Activated CD8-positive, alpha-beta memory T cell treated with anti-CD3 and anti-CD28 coated beads for 48 hours (primary cell): ENCODE measurements at regions not wholly inside any gene's neighbourhood (a gene's known extent, or its start where the extent isn't known, plus 50 kb on each side); places are given as distances from the start of the nearest gene placed in this dataset.
"Not testable (repeated sequence)": the region's sequence is repeated elsewhere in the genome, so short reads cannot be mapped to it uniquely, and the experiment has no call there.

Experiments
- DNase-seq, 3 experiments: peaks; one replicate each; pipeline ENCODE4 v3.0.0-alpha.2; 2020; ENCODE audit warnings: low read depth in 2 of 3, low spot score in 2 of 3

DNA sequence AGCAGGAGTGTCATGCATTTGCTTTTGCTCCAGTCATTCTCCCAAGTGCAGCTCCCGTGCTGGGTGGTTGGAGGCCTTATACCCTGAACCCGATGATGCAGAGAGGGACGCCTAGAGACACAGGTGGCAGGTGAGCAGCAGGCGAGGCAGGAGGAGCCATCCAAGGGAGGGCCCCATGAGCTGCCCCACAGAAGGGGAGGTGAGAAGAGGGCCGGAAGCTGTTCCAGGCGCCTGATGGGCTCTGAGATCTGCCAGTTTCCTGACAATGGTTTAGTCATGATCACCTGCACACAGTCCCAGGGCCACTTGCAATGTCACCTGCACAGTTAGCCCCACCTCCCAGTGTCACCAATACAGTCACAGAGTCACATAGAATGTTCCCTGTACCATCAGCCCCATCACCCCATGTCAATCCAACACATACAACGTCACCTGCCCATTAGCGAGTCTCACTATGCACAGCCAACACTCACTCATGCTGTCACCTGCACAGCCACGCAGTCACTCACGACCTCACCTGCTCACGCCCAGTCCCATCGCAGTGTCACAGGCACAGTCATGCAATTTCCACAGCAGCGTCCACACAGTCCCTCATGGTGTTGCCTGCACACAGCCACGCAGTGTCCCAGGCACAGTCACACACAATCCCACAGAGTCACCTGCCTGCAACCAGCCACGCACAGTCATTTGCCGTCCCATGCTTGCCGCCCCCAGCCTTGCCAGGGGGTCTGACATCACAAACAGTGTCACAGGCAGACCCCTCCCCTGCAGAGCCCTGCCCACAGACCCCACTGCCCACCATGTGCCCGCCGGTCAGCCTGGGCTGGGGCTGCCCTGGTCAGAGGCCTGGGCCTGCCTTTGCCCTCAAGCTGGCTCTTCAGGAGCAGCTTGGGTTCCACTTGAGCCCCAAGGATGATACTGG, 113.4 kb downstream of the LHX2 start:
- no peak for DNase-seq

DNA sequence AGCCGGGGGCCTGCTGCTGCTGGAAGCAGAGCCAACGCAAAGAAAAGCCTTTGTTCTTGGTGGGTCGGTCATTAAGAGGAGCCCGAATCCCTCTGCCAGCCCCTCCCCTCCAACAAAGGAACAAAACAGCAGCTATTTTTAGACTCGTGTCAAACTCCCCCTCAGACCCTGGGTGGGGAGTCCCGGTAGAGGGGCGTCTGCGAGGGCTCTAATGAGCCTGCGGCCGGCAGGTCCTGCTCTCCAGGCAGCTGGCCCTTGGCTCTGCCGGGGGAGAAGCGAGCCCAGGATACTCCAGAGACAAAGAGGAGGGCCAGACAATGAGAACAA, 114.0 kb downstream of the LHX2 start:
- no peak for DNase-seq

DNA sequence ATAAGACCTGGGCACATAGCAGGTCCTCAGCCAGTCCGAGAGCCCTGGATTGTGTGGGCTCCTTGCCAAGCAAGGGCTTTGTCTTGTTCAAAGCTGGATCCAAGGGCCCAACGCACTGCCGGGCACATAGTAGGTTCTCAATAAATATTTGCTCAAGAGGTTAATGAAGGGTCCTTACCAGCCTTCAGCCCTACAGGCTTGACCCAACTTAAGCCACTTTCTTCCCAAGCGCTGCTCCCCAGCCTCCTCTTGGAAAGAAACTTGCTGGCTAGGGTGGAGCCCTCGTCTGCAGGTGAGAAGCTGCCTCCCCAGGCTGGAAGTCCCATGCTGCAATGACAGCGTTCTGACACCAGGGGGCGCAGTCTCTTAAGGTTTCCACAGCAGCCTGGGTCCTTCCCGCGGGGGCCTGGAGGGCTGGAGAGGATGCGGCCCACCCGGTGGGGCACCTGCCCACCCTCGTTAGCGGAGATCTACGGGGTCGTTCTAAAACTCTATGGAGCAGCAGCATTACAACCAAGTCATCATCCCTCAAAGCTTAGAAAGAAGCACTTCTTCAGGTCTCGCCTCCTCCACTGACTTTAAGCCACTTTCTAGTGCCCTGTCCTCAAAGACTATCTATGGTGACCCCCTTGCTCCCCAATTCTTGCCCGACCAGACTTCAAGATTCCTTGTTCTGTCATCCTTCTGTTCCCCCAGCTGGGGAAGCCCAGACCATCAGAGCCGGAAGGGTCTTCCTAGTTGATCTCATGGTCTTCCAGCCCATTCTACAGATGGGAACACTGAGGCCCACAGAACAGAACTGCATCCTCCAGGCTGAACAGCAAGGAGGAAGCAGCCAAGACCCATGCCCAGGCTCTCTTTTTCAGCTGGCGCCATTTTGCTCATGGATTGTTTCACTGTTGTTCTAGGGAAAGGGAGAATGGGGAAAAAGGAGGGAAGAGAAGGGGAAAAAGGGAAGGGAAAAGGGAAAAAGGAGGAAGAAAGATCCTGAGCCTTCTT, 115.4 kb downstream of the LHX2 start:
- peak; percentile 55 to 85 (median 84) for DNase-seq

DNA sequence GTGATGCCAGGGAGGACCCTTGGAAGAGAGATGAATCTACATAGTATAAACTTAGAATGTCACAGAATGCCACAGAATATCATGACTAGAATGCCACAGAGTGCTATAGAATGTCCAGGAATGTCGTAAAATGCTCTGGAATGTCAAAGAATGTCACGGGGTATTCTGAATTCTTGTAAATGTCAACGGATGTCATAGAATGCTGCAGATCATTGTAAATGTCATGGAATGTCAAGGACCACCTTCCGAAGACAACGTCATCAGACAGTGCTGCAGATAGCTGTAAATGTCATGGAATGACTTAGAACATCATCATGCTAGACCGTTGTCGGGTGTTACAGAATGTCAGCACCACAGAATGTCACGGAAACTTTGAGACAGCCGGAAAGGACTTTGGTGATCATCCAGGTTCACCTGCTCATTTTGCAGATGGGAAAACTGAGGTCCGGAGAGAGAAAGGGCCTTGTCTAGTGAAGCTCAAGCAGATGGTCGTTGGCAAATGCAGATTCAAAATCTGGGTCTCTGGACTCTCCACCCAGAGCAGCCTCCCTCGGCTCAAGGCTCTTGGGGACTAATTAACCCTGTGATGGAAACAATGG, 117.1 kb downstream of the LHX2 start:
- DNase-seq: no peak

- DNase-seq: no peak
These were observed 118.9 kb downstream of the LHX2 start for GRCh38 chr9:124130277-124131075.

- DNase-seq: not testable (repeated sequence)
These were observed 120.0 kb downstream of the LHX2 start for GRCh38 chr9:124131518-124131917.

DNA sequence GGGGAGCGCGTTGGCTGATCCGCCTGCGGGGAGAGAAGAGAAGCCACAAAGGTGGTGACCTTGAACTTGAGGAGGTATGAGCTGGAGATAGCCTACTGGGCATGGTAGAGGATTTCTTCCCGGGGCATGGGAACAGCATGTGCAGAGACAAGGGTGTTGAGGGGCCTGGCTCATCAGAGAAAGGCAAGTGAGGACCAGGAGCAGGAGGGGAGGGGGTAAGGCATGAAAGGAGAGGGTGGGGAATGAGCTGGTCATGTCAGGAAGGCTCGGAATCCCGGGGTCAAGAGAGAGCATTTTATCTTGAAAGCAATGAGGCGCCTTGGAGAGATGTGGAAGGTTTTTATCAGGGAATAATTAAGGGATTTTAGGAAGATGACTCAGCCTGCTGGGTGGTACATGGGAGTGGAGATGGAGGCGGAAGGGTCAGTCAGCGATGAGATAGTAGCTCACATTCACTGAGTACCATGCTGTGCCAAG, 121.1 kb downstream of the LHX2 start:
- DNase-seq: no peak

DNA sequence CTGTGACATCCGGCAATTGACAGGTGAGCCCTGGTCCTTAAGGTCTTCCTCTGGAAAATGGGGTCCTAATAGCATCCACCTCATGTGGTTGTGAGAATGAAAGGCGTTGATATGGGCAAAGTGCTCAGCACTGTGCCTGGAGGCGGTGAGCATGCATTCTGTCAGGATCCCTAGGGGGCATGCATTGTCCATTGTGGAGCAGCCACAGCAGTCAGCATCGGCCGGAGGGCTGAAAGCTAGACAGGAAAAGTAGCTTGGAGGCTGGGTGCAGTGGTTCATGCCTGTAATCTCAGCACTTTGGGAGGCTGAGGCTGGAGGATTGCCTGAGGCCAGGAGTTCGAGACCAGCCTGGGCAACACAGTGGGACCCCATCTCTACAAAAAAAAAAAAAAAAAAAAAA, 122.2 kb downstream of the LHX2 start:
- DNase-seq: no peak

GRCh38 chr9:124134526-124134925, 123.0 kb downstream of the LHX2 start:
- no peak for DNase-seq

GRCh38 chr9:124135813-124136365, 121.9 kb upstream of the NEK6 start:
- no peak for DNase-seq

- no peak for DNase-seq
These were observed 120.5 kb upstream of the NEK6 start for GRCh38 chr9:124137009-124137943.

DNA sequence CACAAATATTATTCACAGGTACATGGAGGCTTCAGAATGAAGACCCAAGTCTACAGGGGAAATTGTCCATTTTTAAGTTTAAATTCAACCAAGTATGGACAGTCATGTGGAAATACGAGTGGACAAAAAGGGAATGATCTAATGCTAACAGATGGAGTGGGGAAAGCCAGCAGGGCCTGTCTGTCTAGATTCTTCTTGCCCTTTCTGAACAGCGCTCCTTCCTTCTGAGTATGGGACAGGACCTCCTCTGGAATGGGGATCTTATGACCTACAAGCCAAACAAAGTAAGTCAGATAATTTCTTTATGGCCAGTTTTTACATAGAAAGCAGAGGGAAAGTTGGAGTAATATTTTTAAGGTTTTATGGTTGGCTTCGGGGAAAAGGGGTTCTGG, 119.8 kb upstream of the NEK6 start:
- no peak for DNase-seq

DNA sequence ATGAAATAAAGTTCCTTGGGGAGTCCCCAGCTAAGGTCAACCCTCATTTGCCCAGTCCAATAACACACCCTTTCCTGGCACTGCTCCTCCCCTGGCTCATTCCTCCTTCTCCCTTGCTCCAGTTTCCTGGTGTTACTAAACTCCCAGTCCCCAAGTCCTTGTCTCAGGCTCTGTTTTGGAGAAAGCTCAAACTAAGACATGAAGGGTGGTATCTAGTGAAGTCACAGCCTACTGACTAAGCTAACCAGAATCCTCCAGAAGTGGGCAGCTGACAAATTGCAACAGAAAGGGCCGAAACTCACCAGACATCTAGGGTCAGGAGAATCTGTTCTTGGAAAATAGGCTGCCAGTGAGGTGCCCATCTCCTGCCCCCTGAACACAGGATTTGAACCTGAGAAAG, 118.7 kb upstream of the NEK6 start:
- no peak for DNase-seq

DNA sequence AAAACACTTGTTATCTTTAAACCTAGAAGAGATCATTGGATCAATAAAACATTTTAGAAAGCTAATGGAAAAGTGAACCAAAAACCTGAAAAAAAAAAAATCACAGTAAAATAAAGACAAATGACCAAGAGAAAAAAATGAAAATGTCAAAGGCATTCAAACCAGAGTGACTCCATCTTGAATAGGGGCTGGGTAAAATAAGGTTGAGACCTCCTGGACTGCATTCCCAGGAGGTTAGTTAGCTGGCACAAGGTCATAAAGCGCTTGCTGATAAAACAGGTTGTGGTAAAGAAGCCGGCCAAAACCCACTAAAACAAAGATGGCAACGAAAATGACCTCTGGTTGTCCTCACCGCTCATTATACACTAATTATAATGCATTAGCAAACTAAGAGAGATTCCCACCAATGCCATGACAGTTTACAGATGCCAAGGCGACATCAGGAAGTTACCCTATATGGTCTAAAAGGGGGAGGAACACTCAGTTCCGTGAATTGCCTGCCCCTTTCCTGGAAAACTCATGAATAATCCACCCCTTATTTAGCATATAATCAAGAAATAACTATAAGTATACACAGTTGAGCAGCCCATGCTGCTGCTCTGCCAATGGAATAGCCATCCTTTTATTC, 116.7 kb upstream of the NEK6 start:
- no peak for DNase-seq

DNA sequence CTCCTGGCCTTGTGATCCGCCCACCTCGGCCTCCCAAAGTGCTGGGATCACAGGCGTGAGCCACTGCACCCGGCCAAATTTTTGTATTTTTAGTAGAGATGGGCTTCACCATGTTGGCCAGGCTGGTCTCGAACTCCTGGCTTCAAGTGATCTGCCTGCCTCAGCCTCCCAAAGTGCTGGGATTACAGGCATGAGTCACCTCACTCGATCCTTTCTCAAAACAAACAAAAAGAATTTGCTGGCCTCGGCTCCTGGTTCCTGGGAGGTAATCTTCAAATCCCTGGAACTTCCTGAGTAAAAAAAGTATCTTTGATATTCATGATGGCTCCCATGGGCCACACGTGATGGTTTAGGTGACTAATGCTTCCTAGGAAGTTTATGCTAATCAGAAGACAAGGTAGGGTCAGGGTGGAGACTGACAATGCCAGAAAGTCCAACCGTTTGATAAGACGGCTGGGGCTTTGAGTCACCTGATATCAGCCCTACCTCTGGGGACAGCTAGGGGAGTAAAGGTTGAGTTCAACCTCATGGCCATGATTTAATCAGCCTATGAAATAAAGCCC, 113.1 kb upstream of the NEK6 start:
- not testable (repeated sequence) for DNase-seq

GRCh38 chr9:124146031-124146561, 111.7 kb upstream of the NEK6 start:
- DNase-seq: no peak

- DNase-seq: no peak
These were observed 107.8 kb upstream of the NEK6 start for GRCh38 chr9:124149992-124150391.

DNA sequence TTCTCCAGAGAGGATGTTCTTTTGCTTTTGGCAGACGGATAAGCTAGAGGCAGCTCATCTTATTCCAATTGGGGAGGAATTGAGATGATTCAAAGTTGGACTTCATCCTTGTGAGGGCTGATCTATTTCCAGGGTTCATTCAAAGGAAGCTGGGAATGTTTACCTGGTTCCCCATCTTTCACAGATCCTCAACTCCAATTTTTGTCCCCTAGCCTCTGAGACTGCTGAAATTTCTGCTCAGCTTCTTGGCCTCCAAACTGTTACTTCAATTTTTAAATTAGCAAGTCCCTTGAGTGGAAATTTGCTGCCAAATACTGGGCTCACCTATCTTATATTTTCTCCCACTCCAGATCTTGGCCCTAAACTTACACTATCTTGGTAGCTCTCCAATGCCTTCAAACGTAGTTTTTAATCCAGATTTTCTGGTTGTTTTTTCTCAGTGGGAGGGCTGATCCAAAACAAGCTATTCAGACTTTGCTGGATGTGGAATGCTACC, 93.9 kb upstream of the NEK6 start:
- no peak for DNase-seq
